Progenitor cell of endocrine pancreas (in vitro differentiated cells): ENCODE measurements at regions not wholly inside any gene's neighbourhood (a gene's known extent, or its start where the extent isn't known, plus 50 kb on each side); places are given as distances from the start of the nearest gene placed in this dataset.
"Not testable (repeated sequence)": the region's sequence is repeated elsewhere in the genome, so short reads cannot be mapped to it uniquely, and the experiment has no call there.

Experiments
- DNase-seq: peaks from one replicate; pipeline ENCODE4 v3.0.0; 2021; ENCODE audit warnings: low spot score; ENCODE audit not compliant: unreplicated experiment
- H3K27ac Mint-ChIP-seq: 2 replicates; pipeline ENCODE4 v1.8.0; 2021; ENCODE audit warnings: mild to moderate bottlenecking, moderate library complexity, mixed read lengths
- H3K27me3 Mint-ChIP-seq: 2 replicates; pipeline ENCODE4 v1.8.0; 2021; ENCODE audit warnings: mixed read lengths
- H3K36me3 Mint-ChIP-seq: 2 replicates; pipeline ENCODE4 v1.8.0; 2022; ENCODE audit warnings: mixed read lengths; ENCODE audit not compliant: insufficient read depth
- H3K4me1 Mint-ChIP-seq: 2 replicates; pipeline ENCODE4 v1.8.0; 2021; ENCODE audit warnings: low read depth, mixed read lengths
- H3K4me3 Mint-ChIP-seq: 2 replicates; pipeline ENCODE4 v1.8.0; 2021; ENCODE audit warnings: low read depth, mild to moderate bottlenecking, moderate library complexity, mixed read lengths
- H3K9me3 Mint-ChIP-seq: 2 replicates; pipeline ENCODE4 v1.8.0; 2021; ENCODE audit warnings: low read depth, mixed read lengths
- TF ChIP-seq, protein P1 (sequence below): fragments of 200-600 bp; sonication (generic); IDR thresholded peaks from one replicate; pipeline ENCODE4 v1.5.0; 2021; ENCODE audit warnings: antibody characterized with exemption, mild to moderate bottlenecking; ENCODE audit not compliant: unreplicated experiment

DNA sequence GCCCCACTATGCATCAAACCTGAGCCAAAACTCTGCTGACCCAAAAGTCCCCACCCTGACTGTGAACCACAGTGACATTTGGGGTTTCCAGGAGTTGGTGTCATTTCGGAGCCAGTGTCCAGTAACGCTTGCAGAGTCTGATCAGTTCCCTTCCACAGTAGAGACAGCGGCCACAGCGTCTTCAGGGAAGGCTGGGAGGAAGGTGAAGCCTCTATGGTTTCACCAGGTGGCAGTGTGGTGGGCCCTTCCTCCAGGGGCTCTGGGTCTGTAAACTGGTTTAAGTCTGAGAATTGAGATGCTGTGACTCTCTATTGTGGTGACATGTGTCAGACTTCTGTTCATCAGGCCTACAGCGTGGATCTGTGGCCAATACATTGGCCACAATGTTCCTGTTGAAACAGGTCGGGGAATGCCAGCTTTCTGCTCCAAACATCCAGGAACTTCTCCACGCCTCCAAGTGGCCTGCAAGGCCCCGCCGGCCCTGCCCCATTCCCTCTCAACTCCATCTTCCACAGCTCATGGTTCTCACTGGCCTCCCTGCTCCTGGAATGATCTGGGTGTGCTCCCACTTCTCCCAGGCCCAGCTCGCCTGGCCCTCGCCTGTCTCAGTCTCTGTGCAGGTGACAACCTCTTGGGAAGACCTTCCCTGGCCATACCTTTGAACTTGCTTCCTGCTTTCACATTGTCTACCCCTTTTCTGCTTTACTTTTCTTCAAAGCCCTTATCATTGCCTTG is 124.5 kb upstream of the FAM20C start:
- no peak for DNase-seq
- peaks cover 8% of the 10 kb centered on the region for H3K27me3 Mint-ChIP-seq
- no peak overlapping the region for H3K27ac Mint-ChIP-seq

DNA sequence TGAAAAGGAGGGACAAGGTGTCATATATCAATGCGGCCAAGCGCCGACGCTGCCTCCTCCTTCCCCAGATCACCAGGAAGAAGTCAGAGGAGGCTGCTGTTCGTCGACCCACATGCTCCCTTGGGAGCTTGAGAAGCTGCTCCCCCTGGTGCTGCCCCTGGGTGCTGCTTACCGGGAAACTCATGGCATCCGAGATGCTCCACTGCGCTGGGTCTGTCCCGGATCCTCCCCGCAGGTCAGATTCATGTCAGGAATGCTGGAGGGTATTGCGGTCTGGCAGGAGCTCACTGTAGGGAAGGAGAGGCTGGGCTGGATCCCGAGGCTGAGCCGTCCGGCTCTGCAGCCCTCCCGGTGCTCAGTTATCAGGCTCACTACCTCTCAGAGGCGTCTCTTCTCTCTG is 123.7 kb upstream of the FAM20C start:
- Mint-ChIP-seq H3K9me3 (no peaks in the 10 kb centered on the region), H3K27me3 (peaks cover 8% of the 10 kb centered on the region), H3K4me3 (no peak overlapping the region), H3K4me1 (no peaks in the 10 kb centered on the region), H3K27ac (no peak overlapping the region), H3K36me3 (no peaks in the 10 kb centered on the region)
- no peak for DNase-seq
- TF ChIP-seq, protein P1, sequence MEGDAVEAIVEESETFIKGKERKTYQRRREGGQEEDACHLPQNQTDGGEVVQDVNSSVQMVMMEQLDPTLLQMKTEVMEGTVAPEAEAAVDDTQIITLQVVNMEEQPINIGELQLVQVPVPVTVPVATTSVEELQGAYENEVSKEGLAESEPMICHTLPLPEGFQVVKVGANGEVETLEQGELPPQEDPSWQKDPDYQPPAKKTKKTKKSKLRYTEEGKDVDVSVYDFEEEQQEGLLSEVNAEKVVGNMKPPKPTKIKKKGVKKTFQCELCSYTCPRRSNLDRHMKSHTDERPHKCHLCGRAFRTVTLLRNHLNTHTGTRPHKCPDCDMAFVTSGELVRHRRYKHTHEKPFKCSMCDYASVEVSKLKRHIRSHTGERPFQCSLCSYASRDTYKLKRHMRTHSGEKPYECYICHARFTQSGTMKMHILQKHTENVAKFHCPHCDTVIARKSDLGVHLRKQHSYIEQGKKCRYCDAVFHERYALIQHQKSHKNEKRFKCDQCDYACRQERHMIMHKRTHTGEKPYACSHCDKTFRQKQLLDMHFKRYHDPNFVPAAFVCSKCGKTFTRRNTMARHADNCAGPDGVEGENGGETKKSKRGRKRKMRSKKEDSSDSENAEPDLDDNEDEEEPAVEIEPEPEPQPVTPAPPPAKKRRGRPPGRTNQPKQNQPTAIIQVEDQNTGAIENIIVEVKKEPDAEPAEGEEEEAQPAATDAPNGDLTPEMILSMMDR, result peak; percentile 14

More for the DNA sequence above, 124.5 kb upstream of the FAM20C start:
- H3K4me1 Mint-ChIP-seq, result no peaks in the 10 kb centered on the region
- H3K36me3 Mint-ChIP-seq, result no peaks in the 10 kb centered on the region
- TF ChIP-seq, protein P1, result peak; percentile 30
- no peak overlapping the region for H3K4me3 Mint-ChIP-seq
- no peaks in the 10 kb centered on the region for H3K9me3 Mint-ChIP-seq

DNA sequence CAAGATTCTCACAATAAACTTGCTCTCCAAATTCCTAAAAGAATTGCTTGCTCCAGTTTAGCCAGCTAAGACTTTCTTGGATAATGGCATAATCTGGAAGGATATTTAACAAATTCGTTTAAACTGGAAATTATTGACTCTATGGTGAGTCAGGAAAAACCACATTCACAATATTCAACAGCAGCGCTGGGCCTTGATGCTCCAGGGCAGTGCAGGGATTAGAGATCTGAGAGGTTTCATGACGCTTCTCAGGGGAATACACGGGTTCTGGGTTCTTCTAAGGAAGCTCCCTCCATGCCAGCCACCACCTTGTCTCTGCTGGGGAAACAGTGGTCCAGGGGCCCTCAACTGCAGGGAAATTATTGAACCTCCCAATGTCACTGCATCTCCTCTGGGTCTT is 123.3 kb upstream of the FAM20C start:
- not testable (repeated sequence) for H3K4me1 Mint-ChIP-seq, H3K4me3 Mint-ChIP-seq, H3K36me3 Mint-ChIP-seq, H3K27ac Mint-ChIP-seq, DNase-seq, H3K27me3 Mint-ChIP-seq, H3K9me3 Mint-ChIP-seq

DNA sequence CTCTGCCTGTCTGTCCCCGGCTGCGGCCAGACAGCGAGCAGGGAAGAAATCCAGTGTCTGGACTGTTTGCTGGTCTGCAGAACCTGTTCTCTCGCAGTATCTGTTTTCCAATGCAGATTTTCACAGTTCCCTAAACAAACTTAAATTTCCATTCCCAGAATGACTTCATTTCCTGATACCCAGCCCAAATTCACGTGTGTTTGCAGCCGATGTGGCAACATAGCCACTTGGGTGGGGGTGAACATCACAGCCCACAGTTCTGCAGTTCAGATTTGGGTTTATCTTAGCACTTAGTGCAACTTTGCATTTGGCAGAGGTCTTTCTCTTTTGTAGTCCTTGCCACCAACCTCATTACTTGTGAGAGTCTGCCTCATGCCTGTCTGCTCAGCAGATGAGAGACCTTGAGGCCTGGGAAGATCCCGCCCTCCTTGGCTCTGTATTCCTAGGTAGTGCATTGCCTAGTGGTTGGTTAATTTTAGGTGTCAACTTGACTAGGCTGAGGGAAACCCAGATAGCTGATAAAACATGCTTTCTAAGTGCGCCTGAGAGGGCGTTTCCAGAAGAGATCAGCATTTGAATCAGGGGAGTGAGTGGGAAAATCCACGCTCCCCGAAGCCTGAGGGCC is 122.8 kb upstream of the FAM20C start:
- H3K9me3 Mint-ChIP-seq, H3K36me3 Mint-ChIP-seq, DNase-seq, H3K4me3 Mint-ChIP-seq, H3K27ac Mint-ChIP-seq, H3K4me1 Mint-ChIP-seq, H3K27me3 Mint-ChIP-seq: not testable (repeated sequence)

DNA sequence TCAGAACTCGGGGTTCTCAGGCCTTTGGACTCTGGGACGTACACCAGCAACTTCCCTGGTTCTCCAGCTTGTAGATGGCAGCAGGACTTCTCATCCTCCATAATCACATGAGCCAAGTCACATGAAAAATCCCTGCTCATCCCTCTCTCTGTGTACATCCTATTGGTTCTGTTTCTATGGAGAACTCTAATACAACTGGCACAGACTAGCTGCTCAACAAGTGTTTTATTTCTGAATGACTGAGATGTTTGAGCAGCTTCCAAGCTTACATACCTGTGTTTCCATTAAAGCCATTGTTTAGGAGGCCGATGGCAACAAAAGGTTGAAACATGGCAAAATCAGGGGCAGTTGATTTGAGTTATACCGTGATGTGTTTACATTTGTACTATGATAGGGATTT is 122.2 kb upstream of the FAM20C start:
- DNase-seq, H3K9me3 Mint-ChIP-seq, H3K4me3 Mint-ChIP-seq, H3K27me3 Mint-ChIP-seq, H3K36me3 Mint-ChIP-seq, H3K27ac Mint-ChIP-seq, H3K4me1 Mint-ChIP-seq: not testable (repeated sequence)

DNA sequence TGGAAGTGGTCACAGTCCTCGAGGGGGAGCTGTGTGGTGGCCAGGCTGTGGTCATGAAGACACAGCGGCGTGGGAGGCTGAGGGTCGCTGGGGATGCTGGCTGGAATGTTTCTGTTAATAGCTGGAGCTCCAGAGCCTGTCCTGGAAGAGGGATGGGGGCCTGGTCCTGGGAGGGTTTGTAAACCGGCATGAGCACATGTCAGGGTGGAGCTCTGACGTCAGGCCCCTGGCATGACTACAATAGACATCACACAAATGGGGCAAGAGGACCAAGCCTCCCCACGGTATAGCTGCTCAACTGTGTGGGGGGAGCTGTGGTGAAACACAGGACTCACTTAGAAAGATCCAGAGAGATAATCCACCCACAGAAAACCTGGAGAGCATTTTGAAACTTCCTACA is 121.4 kb upstream of the FAM20C start:
- not testable (repeated sequence) for H3K9me3 Mint-ChIP-seq, H3K27ac Mint-ChIP-seq, H3K4me1 Mint-ChIP-seq, H3K36me3 Mint-ChIP-seq, DNase-seq, H3K4me3 Mint-ChIP-seq, H3K27me3 Mint-ChIP-seq

DNA sequence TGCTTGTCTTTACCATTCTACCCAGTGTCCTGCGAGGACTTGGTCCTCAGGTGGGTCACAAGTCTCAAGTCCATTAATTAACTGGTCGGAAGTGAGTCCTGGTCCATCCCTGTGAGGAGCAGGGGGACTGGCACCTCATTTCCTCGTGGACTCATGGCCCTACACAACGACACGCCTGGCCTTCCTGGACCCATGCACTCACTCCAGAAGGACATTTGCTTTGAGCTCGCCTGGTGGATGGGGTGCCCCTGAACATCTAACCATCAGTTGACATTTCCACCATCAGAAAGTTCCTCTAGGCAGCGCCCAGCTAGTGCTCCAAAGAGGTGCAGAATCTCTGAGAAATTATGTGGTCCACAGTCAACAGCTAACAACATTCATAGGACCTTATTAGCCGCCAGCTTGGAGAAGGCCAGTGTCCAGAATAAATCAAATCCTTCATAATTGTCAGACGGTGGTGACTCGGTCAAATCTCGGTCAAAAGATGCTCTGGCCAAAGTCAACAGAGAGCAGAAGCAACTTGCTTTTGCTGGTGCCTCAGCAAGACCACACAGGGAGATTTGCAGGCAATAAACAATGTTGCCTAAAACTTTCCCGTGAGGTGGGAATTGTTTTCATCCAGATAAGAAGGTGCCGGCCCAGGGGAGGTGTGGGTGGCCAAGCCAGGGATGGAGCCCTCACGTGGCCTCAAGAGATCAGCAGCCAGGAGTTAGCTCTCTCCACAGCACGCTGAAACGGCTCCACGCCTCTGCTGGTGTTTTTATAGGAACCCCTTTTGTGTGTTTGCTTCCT is 119.9 kb upstream of the FAM20C start:
- not testable (repeated sequence) for H3K36me3 Mint-ChIP-seq, H3K27me3 Mint-ChIP-seq, H3K27ac Mint-ChIP-seq, H3K4me1 Mint-ChIP-seq, H3K4me3 Mint-ChIP-seq, H3K9me3 Mint-ChIP-seq, DNase-seq

DNA sequence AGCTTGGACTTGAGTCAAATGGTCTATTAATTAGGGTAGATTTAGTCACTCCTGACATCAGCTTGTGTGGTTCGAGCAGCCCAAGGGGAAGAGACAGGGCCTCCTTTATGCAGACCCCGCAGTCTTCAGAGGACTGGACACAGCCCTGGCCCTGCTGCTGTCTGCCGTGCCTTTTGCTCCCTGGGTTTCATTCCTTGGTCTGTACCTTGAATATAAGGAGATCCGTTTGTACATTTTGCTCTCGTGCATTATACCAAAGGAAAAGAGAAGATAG is 119.4 kb upstream of the FAM20C start:
- not testable (repeated sequence) for H3K4me1 Mint-ChIP-seq, H3K36me3 Mint-ChIP-seq, H3K27me3 Mint-ChIP-seq, DNase-seq, H3K27ac Mint-ChIP-seq, H3K9me3 Mint-ChIP-seq, H3K4me3 Mint-ChIP-seq

DNA sequence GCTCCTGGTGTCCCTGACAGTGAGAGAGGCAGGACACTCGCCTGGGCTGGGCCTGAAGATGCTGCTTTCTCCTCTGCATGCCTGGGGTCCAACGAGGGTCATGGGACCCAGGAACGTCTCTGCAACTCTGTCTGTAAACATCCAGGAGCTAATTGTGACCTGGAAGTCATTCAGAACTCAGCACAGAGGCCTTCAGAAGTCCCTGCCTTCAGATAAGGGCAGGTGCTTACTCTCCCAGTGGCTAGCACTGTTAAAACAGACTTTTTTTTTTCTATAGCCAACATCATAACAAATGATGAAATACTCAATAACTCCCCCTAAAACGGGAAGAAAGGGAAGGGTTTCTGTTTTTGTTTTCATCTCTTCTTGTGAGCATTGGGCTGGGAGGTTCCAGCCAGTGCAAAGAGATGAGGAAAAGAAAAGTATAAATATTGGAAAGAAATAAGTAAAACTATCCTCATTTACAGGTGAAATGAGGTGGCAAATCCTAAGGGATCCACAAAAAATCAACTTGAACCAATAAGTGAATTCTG is 118.3 kb upstream of the FAM20C start:
- H3K4me1 Mint-ChIP-seq, H3K4me3 Mint-ChIP-seq, H3K36me3 Mint-ChIP-seq, H3K27me3 Mint-ChIP-seq, DNase-seq, H3K9me3 Mint-ChIP-seq, H3K27ac Mint-ChIP-seq: not testable (repeated sequence)

DNA sequence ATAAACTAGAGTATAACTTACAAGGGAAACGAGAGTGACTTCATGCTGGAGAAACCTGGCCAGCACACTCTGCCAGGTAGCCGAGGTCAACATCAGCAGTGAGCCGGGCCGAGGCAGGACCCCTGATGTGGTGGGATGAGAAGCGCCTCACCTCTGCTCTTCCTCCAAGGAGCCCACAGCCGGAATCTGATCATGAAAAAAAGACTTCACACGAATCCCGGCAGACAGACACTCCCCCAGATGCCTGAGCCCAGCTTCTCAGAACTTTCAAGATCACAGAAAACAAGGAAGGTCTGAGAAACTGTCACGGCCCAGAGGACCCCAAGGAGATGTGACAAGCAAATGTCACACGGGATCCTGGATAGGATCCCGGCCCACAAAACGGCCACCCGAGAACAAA is 116.9 kb upstream of the FAM20C start:
- not testable (repeated sequence) for H3K27me3 Mint-ChIP-seq, DNase-seq, H3K36me3 Mint-ChIP-seq, H3K4me3 Mint-ChIP-seq, H3K4me1 Mint-ChIP-seq, H3K9me3 Mint-ChIP-seq, H3K27ac Mint-ChIP-seq

DNA sequence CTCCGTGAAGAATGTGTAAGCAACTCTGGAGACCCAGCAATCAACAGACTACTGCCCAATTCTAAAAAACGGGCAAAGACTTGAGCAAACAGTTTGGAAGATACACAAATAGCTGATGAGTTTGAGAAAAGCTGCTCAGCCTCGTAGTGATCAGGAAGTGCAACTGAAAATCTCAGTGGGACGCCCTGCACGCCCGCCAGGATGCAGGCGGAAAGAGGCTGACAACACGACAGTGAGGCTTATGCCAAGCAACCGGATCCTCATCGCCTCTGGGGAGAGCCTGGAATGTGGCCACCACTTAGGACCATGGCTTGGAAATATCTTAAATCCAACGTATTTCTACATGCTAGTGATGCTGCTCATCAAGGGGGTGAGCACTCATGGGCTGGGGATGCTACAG is 116.2 kb upstream of the FAM20C start:
- H3K4me1 Mint-ChIP-seq, H3K9me3 Mint-ChIP-seq, H3K36me3 Mint-ChIP-seq, H3K4me3 Mint-ChIP-seq, H3K27ac Mint-ChIP-seq, DNase-seq: not testable (repeated sequence)
- peaks cover 11% of the 10 kb centered on the region for H3K27me3 Mint-ChIP-seq
